MG63 (cell line): ENCODE measurements at regions not wholly inside any gene's neighbourhood (a gene's known extent, or its start where the extent isn't known, plus 50 kb on each side); places are given as distances from the start of the nearest gene placed in this dataset.

Experiments used
- DNase-seq: peaks from one replicate; pipeline ENCODE4 v3.0.0-alpha.2; 2020
- H3K27me3 ChIP-seq: fragments of 250-450 bp; sonication (Bioruptor Pico); 2 replicates; pipeline ENCODE4 v1.5.1; 2020; ENCODE audit warnings: mild to moderate bottlenecking, moderate library complexity
- H3K36me3 ChIP-seq: fragments of 250-450 bp; sonication (Bioruptor Pico); 2 replicates; pipeline ENCODE4 v1.5.1; 2020; ENCODE audit warnings: mild to moderate bottlenecking, moderate library complexity
- H3K4me3 ChIP-seq: fragments of 250-450 bp; sonication (Bioruptor Pico); 2 replicates; pipeline ENCODE4 v1.5.1; 2020; ENCODE audit warnings: mild to moderate bottlenecking, moderate library complexity
- H3K9me3 ChIP-seq: fragments of 250-450 bp; sonication (Bioruptor Pico); 2 replicates; pipeline ENCODE4 v1.5.1; 2020; ENCODE audit warnings: mild to moderate bottlenecking, moderate library complexity

DNA sequence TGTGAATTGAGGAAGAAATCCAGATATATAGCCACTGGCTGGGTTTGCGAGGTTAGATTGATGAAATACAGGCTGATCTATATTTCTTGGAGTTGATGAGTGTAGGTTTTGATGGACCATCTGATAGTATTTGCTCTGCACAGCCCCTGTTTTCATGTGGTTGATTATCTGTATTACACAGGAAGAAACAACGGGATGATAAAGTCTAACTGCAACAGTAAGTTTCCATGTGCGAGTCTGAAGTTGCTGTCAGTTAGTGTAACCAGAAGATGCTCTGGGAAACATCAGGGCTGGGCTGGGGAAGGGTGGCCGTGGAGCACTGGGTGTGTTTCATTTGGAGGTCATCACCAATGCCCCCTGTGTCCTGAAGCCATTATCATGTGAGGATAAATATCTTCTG is 148.4 kb upstream of the SFRP2 start:
- Histone ChIP-seq H3K4me3 (no peak overlapping the region), H3K36me3 (no peaks in the 10 kb centered on the region), H3K9me3 (no peaks in the 10 kb centered on the region), H3K27me3 (no peaks in the 10 kb centered on the region)
- no peak for DNase-seq

DNA sequence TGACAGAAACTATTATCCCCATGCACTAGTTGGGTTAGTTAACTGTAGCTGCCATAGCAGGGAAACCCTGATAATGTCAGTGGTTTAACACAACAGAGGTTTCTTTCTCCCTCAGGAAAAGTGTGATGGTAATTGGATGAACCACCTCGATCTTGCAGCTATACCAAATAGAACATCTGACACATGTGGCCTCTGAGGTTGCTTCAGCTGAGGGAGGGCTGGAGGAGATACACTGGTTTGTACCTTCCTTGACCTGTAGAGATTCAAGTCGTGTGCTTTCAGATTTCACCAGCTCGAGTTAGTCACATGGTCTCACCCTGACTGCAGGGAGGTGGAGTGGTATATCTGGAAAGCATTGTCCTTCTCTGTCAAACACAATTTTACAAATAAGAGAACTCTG is 147.2 kb upstream of the SFRP2 start:
- no peaks in the 10 kb centered on the region for H3K36me3 ChIP-seq
- H3K9me3 ChIP-seq = no peaks in the 10 kb centered on the region
- no peak for DNase-seq
- H3K27me3 ChIP-seq = no peaks in the 10 kb centered on the region
- H3K4me3 ChIP-seq = no peak overlapping the region

- no peaks in the 10 kb centered on the region for H3K36me3 ChIP-seq
- no peak for DNase-seq
- no peaks in the 10 kb centered on the region for H3K9me3 ChIP-seq
- H3K4me3 ChIP-seq = no peak overlapping the region
- H3K27me3 ChIP-seq = no peaks in the 10 kb centered on the region
Observed at GRCh38 chr4:153934688-153935017, 145.8 kb upstream of the SFRP2 start.

DNA sequence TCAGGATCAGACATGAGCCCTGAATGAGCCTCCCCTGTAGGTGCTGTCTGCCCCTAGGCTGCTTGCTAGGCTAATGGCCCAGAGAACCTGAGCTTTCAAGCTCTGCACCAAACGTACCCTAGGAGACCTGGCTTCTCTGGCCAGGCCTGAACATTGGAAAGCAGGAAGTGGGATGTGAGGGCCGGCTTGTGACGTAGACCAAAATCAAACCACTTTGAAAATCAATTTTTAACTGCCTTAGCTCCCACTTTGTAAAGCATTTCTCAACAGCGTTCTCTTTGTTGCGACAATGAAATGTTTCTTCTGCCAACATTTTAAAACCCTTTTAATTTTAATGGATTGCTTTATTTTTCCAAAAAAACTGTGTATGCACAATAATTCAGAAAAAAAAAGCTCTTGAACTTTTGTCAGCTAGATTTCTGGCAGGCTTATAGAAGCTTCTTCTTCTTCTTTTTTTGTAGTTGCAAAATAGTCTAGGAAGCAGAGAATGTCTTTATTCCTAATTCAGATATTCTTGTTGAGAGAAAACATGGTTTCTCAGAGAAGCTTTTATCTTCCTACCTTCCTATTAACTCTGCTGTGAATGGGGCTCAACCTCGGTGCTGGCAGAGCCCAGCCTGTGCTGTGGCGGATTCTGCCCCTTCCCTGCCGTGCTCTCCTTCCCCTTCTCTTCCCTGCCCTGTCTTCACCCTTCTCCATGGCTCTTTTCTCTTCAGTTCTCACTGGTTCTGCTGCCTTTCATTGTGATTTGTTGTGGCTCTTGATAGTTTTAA is 145.2 kb upstream of the SFRP2 start:
- H3K4me3 ChIP-seq = no peak overlapping the region
- no peaks in the 10 kb centered on the region for H3K27me3 ChIP-seq
- no peak for DNase-seq
- H3K36me3 ChIP-seq = no peaks in the 10 kb centered on the region
- H3K9me3 ChIP-seq = no peaks in the 10 kb centered on the region

GRCh38 chr4:153931804-153932203 is 142.9 kb upstream of the SFRP2 start:
- Histone ChIP-seq H3K27me3 (no peaks in the 10 kb centered on the region), H3K9me3 (no peaks in the 10 kb centered on the region), H3K4me3 (no peak overlapping the region), H3K36me3 (no peaks in the 10 kb centered on the region)
- no peak for DNase-seq

GRCh38 chr4:153929675-153930074 is 140.8 kb upstream of the SFRP2 start:
- DNase-seq = no peak
- Histone ChIP-seq H3K36me3 (no peaks in the 10 kb centered on the region), H3K4me3 (no peak overlapping the region), H3K9me3 (no peaks in the 10 kb centered on the region), H3K27me3 (no peaks in the 10 kb centered on the region)

- Histone ChIP-seq H3K27me3 (no peaks in the 10 kb centered on the region), H3K4me3 (no peak overlapping the region), H3K9me3 (no peaks in the 10 kb centered on the region), H3K36me3 (no peaks in the 10 kb centered on the region)
- DNase-seq = no peak
Observed at GRCh38 chr4:153927451-153927850, 138.6 kb upstream of the SFRP2 start.

GRCh38 chr4:153922148-153922547 is 133.3 kb upstream of the SFRP2 start:
- Histone ChIP-seq H3K9me3 (no peaks in the 10 kb centered on the region), H3K4me3 (no peak overlapping the region), H3K27me3 (no peaks in the 10 kb centered on the region), H3K36me3 (no peaks in the 10 kb centered on the region)
- no peak for DNase-seq

DNA sequence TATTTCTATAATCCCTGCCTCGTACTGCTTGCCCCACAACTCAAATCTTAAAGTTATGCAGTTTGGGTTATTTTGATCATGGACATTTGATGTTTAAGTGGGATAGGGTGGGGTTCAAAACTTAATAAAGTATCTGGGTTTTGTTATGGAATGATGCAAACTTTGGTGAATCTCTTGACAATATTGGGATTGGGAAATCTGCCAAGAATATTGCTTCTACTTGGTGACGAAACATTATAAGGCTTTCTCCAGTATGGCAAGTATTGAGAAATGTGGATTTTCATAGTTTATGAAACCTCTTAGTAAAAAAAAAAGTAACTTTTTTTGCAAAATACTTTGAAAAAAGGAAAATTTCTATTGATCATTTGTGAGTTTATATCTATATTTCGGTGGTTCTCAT is 130.8 kb upstream of the SFRP2 start:
- Histone ChIP-seq H3K4me3 (no peak overlapping the region), H3K27me3 (no peaks in the 10 kb centered on the region), H3K36me3 (no peaks in the 10 kb centered on the region), H3K9me3 (no peaks in the 10 kb centered on the region)
- no peak for DNase-seq

DNA sequence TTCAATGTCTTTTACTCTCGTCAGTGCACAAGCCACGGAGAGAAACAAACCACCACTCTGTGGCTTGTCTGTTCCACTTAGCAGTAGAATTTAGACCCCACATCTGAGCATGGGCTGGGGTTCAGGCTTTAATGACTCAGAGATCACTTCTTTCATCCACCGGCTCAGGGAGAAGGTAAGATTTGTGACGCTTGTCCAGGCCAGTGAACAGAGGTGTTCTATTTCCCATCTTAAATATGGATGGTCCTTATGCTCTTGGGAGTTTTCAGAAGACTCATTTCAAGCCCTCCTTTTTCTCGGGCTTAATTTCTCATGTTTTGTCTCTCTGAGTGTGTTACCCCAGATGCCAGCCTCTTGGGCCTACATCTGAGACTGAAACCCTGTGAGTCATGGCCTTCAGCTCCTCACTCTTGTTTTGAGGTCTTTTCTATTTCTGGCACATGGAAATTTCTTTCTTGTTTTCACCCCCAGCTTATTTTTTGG is 127.4 kb upstream of the SFRP2 start:
- Histone ChIP-seq H3K27me3 (no peaks in the 10 kb centered on the region), H3K36me3 (no peaks in the 10 kb centered on the region), H3K9me3 (no peaks in the 10 kb centered on the region), H3K4me3 (no peak overlapping the region)
- DNase-seq = no peak

- H3K9me3 ChIP-seq = no peaks in the 10 kb centered on the region
- H3K27me3 ChIP-seq = no peaks in the 10 kb centered on the region
- no peak overlapping the region for H3K4me3 ChIP-seq
- no peaks in the 10 kb centered on the region for H3K36me3 ChIP-seq
- DNase-seq = no peak
Observed at GRCh38 chr4:153912301-153912700, 123.4 kb upstream of the SFRP2 start.

- H3K4me3 ChIP-seq = no peak overlapping the region
- no peaks in the 10 kb centered on the region for H3K27me3 ChIP-seq
- H3K9me3 ChIP-seq = no peaks in the 10 kb centered on the region
- no peaks in the 10 kb centered on the region for H3K36me3 ChIP-seq
- no peak for DNase-seq
Observed at GRCh38 chr4:153909672-153910071, 120.8 kb upstream of the SFRP2 start.

DNA sequence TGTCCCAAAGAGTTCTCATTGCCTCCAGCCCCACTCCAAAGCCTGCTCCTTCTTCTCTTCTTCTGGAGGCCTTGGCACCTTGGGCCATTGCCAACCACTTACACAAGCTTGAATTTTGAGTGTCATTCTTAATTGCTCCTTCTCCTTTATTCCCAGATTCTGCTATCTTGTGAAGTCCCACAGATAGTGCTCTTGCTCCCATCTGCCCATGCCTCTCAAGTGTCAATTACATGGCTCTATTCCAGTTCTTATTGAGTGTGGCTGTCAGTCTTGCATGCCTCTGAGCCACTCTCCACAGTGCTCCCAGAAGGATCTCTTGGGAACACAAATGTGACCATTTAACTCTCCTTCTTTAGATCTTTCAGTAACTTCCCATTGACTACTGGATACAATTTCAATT is 117.3 kb upstream of the SFRP2 start:
- Histone ChIP-seq H3K36me3 (no peaks in the 10 kb centered on the region), H3K9me3 (no peaks in the 10 kb centered on the region), H3K27me3 (no peaks in the 10 kb centered on the region), H3K4me3 (no peak overlapping the region)
- DNase-seq = no peak

- DNase-seq = no peak
Observed at GRCh38 chr4:153905231-153905630, 116.3 kb upstream of the SFRP2 start.

GRCh38 chr4:153904011-153904410 is 115.1 kb upstream of the SFRP2 start:
- H3K4me3 ChIP-seq = no peak overlapping the region

More at GRCh38 chr4:153905231-153905630, 116.3 kb upstream of the SFRP2 start:
- H3K4me3 ChIP-seq = no peak overlapping the region
- H3K36me3 ChIP-seq = no peaks in the 10 kb centered on the region
- no peaks in the 10 kb centered on the region for H3K27me3 ChIP-seq
- no peaks in the 10 kb centered on the region for H3K9me3 ChIP-seq

GRCh38 chr4:153901220-153901619 is 112.3 kb upstream of the SFRP2 start:
- Histone ChIP-seq H3K27me3 (no peaks in the 10 kb centered on the region), H3K36me3 (no peaks in the 10 kb centered on the region)
- no peak for DNase-seq

More at GRCh38 chr4:153904011-153904410, 115.1 kb upstream of the SFRP2 start:
- Histone ChIP-seq H3K9me3 (no peaks in the 10 kb centered on the region), H3K27me3 (no peaks in the 10 kb centered on the region), H3K36me3 (no peaks in the 10 kb centered on the region)
- DNase-seq = no peak

GRCh38 chr4:153900426-153900825 is 111.5 kb upstream of the SFRP2 start:
- H3K36me3 ChIP-seq = no peaks in the 10 kb centered on the region
- H3K27me3 ChIP-seq = no peaks in the 10 kb centered on the region
- no peak for DNase-seq
- no peak overlapping the region for H3K4me3 ChIP-seq
- H3K9me3 ChIP-seq = no peaks in the 10 kb centered on the region

More at GRCh38 chr4:153901220-153901619, 112.3 kb upstream of the SFRP2 start:
- no peak overlapping the region for H3K4me3 ChIP-seq
- no peaks in the 10 kb centered on the region for H3K9me3 ChIP-seq

DNA sequence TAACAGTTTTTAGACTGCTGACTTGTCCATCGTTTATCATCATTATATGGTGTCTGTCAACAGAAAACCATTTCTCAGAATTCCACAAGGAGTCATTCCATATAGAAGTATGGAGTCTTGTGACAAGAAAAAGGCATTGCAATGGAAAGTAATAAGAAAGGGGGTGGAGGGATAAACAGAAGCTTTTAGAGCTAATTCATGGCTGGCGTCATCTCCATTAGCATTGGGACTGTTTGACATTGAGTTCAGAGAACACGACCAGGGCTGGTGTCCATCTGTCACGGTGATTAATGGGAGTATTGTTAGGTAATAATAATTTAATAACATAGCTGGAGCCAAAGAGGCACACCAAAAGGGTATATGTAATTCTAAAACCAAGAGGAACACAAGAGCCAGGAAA is 101.9 kb upstream of the SFRP2 start:
- H3K4me3 ChIP-seq = no peak overlapping the region
- no peaks in the 10 kb centered on the region for H3K9me3 ChIP-seq
- no peak for DNase-seq
- H3K36me3 ChIP-seq = no peaks in the 10 kb centered on the region
- H3K27me3 ChIP-seq = no peaks in the 10 kb centered on the region
